ENCODE measurements at regions not wholly inside any gene's neighbourhood (a gene's known extent, or its start where the extent isn't known, plus 50 kb on each side); places are given as distances from the start of the nearest gene placed in this dataset.

DNA sequence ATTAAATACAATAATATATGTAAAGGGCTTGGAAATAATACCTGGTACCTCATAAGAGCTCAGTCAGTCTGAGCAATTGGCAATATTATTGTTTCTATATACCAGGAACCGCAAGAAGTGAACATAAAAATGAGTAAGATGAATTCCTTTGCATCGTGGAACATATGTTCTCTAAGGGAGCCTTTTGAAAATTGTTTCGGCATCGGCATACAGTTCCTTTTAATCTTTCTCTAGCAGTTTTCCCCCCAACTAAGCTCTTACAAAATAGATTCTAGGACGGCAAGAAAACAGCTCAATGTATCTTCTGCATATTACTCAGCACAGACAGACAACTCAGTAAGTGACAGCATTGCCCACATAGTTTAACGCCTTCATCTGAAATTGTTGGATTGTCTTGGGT, 426.6 kb upstream of the WWC1 start:
- Histone ChIP-seq H3K9ac (ENCODE audit: low read length) (no peak overlapping the region), H3K9me2 (replicated peaks; ENCODE audit: insufficient read depth, low read length) (no peaks in the 10 kb centered on the region), H3K27ac (ENCODE audit: low read depth, low read length) (no peak overlapping the region), H3K9me3 (ENCODE audit: insufficient read depth, low read length) (no peaks in the 10 kb centered on the region), H4K20me1 (ENCODE audit: low read depth, low read length) (no peaks in the 10 kb centered on the region), H3K79me2 (ENCODE audit: insufficient read depth, low read length) (no peaks in the 10 kb centered on the region), H3K36me3 (ENCODE audit: low read length) (no peaks in the 10 kb centered on the region), H3K4me3 (ENCODE audit: insufficient read depth, low read length, poor library complexity, severe bottlenecking) (no peak overlapping the region), H3K27me3 (ENCODE audit: low read length) (no peaks in the 10 kb centered on the region), H3F3A (ENCODE audit: insufficient read depth) (no peaks in the 10 kb centered on the region), H3K4me2 (ENCODE audit: low read depth, low read length, poor library complexity, severe bottlenecking) (no peak overlapping the region), H2AFZ (ENCODE audit: low read depth, low read length, severe bottlenecking) (no peak overlapping the region)
- TF ChIP-seq, protein P1, sequence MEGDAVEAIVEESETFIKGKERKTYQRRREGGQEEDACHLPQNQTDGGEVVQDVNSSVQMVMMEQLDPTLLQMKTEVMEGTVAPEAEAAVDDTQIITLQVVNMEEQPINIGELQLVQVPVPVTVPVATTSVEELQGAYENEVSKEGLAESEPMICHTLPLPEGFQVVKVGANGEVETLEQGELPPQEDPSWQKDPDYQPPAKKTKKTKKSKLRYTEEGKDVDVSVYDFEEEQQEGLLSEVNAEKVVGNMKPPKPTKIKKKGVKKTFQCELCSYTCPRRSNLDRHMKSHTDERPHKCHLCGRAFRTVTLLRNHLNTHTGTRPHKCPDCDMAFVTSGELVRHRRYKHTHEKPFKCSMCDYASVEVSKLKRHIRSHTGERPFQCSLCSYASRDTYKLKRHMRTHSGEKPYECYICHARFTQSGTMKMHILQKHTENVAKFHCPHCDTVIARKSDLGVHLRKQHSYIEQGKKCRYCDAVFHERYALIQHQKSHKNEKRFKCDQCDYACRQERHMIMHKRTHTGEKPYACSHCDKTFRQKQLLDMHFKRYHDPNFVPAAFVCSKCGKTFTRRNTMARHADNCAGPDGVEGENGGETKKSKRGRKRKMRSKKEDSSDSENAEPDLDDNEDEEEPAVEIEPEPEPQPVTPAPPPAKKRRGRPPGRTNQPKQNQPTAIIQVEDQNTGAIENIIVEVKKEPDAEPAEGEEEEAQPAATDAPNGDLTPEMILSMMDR (IDR thresholded peaks at IDR 0.05; ENCODE audit: insufficient read depth, low read length, poor library complexity, severe bottlenecking): no peak
- TF ChIP-seq EZH2phosphoT487 (conservative IDR thresholded peaks at IDR 0.05; ENCODE audit: low read length): no peak

DNA sequence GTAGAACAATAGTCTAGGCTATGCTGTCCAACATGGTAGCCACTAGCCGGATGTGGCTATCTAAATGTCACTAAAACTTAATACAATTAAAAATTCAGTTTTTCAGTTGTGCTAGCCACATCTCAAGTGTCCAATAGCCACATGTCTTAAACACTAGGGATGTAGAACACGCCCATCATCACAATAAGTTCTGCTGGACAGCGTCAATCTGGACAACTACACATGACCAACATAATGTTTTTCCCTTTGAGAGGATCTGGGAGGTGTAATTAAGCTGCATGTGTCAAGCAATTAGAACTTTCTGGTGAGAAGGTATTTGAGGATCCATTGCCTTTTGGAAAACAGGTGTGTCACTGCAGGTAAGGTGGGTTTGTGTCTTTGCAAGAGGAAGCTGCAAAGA, 424.6 kb upstream of the WWC1 start:
- H3K9ac ChIP-seq (ENCODE audit: low read length): no peak overlapping the region
- H3K9me3 ChIP-seq (ENCODE audit: insufficient read depth, low read length): no peaks in the 10 kb centered on the region
- no peak for TF ChIP-seq EZH2phosphoT487 (conservative IDR thresholded peaks at IDR 0.05; ENCODE audit: low read length)
- TF ChIP-seq, protein P1 (IDR thresholded peaks at IDR 0.05; ENCODE audit: insufficient read depth, low read length, poor library complexity, severe bottlenecking): no peak
- no peak overlapping the region for H2AFZ ChIP-seq (ENCODE audit: low read depth, low read length, severe bottlenecking)
- no peak overlapping the region for H3K27ac ChIP-seq (ENCODE audit: low read depth, low read length)
- no peaks in the 10 kb centered on the region for H3K36me3 ChIP-seq (ENCODE audit: low read length)
- H3K4me2 ChIP-seq (ENCODE audit: low read depth, low read length, poor library complexity, severe bottlenecking): no peak overlapping the region
- H3F3A ChIP-seq (ENCODE audit: insufficient read depth): no peaks in the 10 kb centered on the region
- H3K27me3 ChIP-seq (ENCODE audit: low read length): no peaks in the 10 kb centered on the region
- H3K79me2 ChIP-seq (ENCODE audit: insufficient read depth, low read length): no peaks in the 10 kb centered on the region
- H3K4me3 ChIP-seq (ENCODE audit: insufficient read depth, low read length, poor library complexity, severe bottlenecking): no peak overlapping the region
- no peaks in the 10 kb centered on the region for H3K9me2 ChIP-seq (replicated peaks; ENCODE audit: insufficient read depth, low read length)
- no peaks in the 10 kb centered on the region for H4K20me1 ChIP-seq (ENCODE audit: low read depth, low read length)

DNA sequence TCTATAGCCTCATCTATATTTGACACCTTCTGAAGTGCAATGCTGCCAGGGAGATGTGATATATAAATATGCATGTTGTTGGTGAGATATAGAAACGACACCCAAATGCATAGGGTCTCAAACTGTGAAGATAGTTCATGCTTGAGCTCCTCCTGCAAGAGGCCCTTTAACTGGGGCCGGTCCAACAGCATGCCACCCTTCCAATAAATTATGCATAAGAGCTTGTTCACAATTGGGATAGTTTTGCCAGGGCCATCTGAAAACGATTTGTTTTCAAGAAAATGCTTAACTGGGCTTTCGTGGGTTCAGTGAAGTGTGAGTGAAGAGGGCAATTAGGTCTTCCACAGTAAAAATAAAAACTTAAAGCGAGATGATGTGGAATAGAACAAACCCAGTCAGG, 424.2 kb upstream of the WWC1 start:
- Histone ChIP-seq H3K9ac (ENCODE audit: low read length) (no peak overlapping the region), H3K27me3 (ENCODE audit: low read length) (no peaks in the 10 kb centered on the region), H3K9me2 (replicated peaks; ENCODE audit: insufficient read depth, low read length) (no peaks in the 10 kb centered on the region), H3F3A (ENCODE audit: insufficient read depth) (no peaks in the 10 kb centered on the region), H3K79me2 (ENCODE audit: insufficient read depth, low read length) (no peaks in the 10 kb centered on the region), H3K4me3 (ENCODE audit: insufficient read depth, low read length, poor library complexity, severe bottlenecking) (no peak overlapping the region), H3K36me3 (ENCODE audit: low read length) (no peaks in the 10 kb centered on the region), H2AFZ (ENCODE audit: low read depth, low read length, severe bottlenecking) (no peak overlapping the region), H3K4me2 (ENCODE audit: low read depth, low read length, poor library complexity, severe bottlenecking) (no peak overlapping the region), H4K20me1 (ENCODE audit: low read depth, low read length) (no peaks in the 10 kb centered on the region), H3K27ac (ENCODE audit: low read depth, low read length) (no peak overlapping the region), H3K9me3 (ENCODE audit: insufficient read depth, low read length) (no peaks in the 10 kb centered on the region)
- TF ChIP-seq, protein P1 (IDR thresholded peaks at IDR 0.05; ENCODE audit: insufficient read depth, low read length, poor library complexity, severe bottlenecking): no peak
- TF ChIP-seq EZH2phosphoT487 (conservative IDR thresholded peaks at IDR 0.05; ENCODE audit: low read length): no peak

DNA sequence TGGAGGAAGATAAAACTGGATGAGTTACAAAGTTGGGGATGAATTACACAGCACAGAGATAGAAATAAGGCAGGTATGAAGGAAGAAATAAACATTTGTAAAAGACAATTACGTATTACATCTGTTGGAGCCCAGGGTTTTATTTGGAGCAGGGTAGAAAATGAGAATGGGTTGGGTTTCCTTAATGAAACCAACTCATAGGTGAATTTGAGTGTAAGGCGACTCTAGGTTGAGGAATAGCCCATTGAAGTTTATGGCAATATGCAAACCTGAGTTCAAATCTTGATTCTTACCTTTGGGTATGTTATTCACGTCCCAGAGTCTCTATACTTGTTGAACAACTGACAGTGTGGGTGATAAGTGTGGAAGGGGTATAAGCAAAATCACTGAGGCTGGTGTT, 422.3 kb upstream of the WWC1 start:
- H3K27ac ChIP-seq (ENCODE audit: low read depth, low read length): no peak overlapping the region
- H2AFZ ChIP-seq (ENCODE audit: low read depth, low read length, severe bottlenecking): no peak overlapping the region
- no peak overlapping the region for H3K4me3 ChIP-seq (ENCODE audit: insufficient read depth, low read length, poor library complexity, severe bottlenecking)
- no peaks in the 10 kb centered on the region for H4K20me1 ChIP-seq (ENCODE audit: low read depth, low read length)
- no peak overlapping the region for H3K9ac ChIP-seq (ENCODE audit: low read length)
- no peaks in the 10 kb centered on the region for H3K9me2 ChIP-seq (replicated peaks; ENCODE audit: insufficient read depth, low read length)
- no peaks in the 10 kb centered on the region for H3K79me2 ChIP-seq (ENCODE audit: insufficient read depth, low read length)
- no peak overlapping the region for H3K4me2 ChIP-seq (ENCODE audit: low read depth, low read length, poor library complexity, severe bottlenecking)
- TF ChIP-seq, protein P1 (IDR thresholded peaks at IDR 0.05; ENCODE audit: insufficient read depth, low read length, poor library complexity, severe bottlenecking): no peak
- no peak for TF ChIP-seq EZH2phosphoT487 (conservative IDR thresholded peaks at IDR 0.05; ENCODE audit: low read length)
- no peaks in the 10 kb centered on the region for H3K27me3 ChIP-seq (ENCODE audit: low read length)
- no peaks in the 10 kb centered on the region for H3K36me3 ChIP-seq (ENCODE audit: low read length)
- no peaks in the 10 kb centered on the region for H3F3A ChIP-seq (ENCODE audit: insufficient read depth)
- H3K9me3 ChIP-seq (ENCODE audit: insufficient read depth, low read length): no peaks in the 10 kb centered on the region

All from SU-DHL-6 (cell line).